Eye (tissue), 1 donor: ENCODE measurements at regions not wholly inside any gene's neighbourhood (a gene's known extent, or its start where the extent isn't known, plus 50 kb on each side); places are given as distances from the start of the nearest gene placed in this dataset.
A peak's percentile ranks its signal among the peaks of the same experiment; 100 is the strongest.

Source experiments
- DNase-seq: peaks from one replicate; pipeline ENCODE4 v3.0.0-alpha.2; 2015

- peak; percentile 8 for DNase-seq
Observed at GRCh38 chr15:36208868-36209582, 370.4 kb upstream of the CDIN1 start.

- DNase-seq = no peak
Observed at GRCh38 chr15:36210426-36210825, 369.0 kb upstream of the CDIN1 start.

GRCh38 chr15:36218322-36218721, 361.1 kb upstream of the CDIN1 start:
- peak; percentile 6 for DNase-seq

GRCh38 chr15:36218991-36219390, 360.4 kb upstream of the CDIN1 start:
- DNase-seq = peak; percentile 39

GRCh38 chr15:36221992-36222391, 357.4 kb upstream of the CDIN1 start:
- DNase-seq = no peak

GRCh38 chr15:36230776-36231175, 348.6 kb upstream of the CDIN1 start:
- DNase-seq = no peak

GRCh38 chr15:36232491-36232890, 346.9 kb upstream of the CDIN1 start:
- DNase-seq = no peak

GRCh38 chr15:36234743-36235142, 344.7 kb upstream of the CDIN1 start:
- no peak for DNase-seq

GRCh38 chr15:36235173-36235572, 344.3 kb upstream of the CDIN1 start:
- no peak for DNase-seq

- DNase-seq = no peak
Observed at GRCh38 chr15:36239509-36239908, 339.9 kb upstream of the CDIN1 start.

- no peak for DNase-seq
Observed at GRCh38 chr15:36251450-36251849, 328.0 kb upstream of the CDIN1 start.

- no peak for DNase-seq
Observed at GRCh38 chr15:36252146-36252711, 327.2 kb upstream of the CDIN1 start.

- DNase-seq = no peak
Observed at GRCh38 chr15:36254426-36254825, 325.0 kb upstream of the CDIN1 start.

GRCh38 chr15:36256404-36256807, 323.0 kb upstream of the CDIN1 start:
- DNase-seq = no peak

GRCh38 chr15:36263666-36264065, 315.8 kb upstream of the CDIN1 start:
- DNase-seq = no peak

GRCh38 chr15:36265422-36265821, 314.0 kb upstream of the CDIN1 start:
- DNase-seq = no peak

- DNase-seq = no peak
Observed at GRCh38 chr15:36271048-36271447, 308.4 kb upstream of the CDIN1 start.

GRCh38 chr15:36275656-36276055, 303.8 kb upstream of the CDIN1 start:
- DNase-seq = no peak

GRCh38 chr15:36278219-36278618, 301.2 kb upstream of the CDIN1 start:
- DNase-seq = no peak

GRCh38 chr15:36282821-36283220, 296.6 kb upstream of the CDIN1 start:
- DNase-seq = no peak

GRCh38 chr15:36284911-36285310, 294.5 kb upstream of the CDIN1 start:
- no peak for DNase-seq

GRCh38 chr15:36291501-36291900, 287.9 kb upstream of the CDIN1 start:
- no peak for DNase-seq

- DNase-seq = peak; percentile 16
Observed at GRCh38 chr15:36294359-36294758, 285.1 kb upstream of the CDIN1 start.

GRCh38 chr15:36301947-36302346, 277.5 kb upstream of the CDIN1 start:
- peak; percentile 30 for DNase-seq

- no peak for DNase-seq
Observed at GRCh38 chr15:36313021-36313420, 266.4 kb upstream of the CDIN1 start.
